AG08396 (cell line): ENCODE measurements at regions not wholly inside any gene's neighbourhood (a gene's known extent, or its start where the extent isn't known, plus 50 kb on each side); places are given as distances from the start of the nearest gene placed in this dataset.

ENCODE experiments used
- DNase-seq: peaks from one replicate; pipeline ENCODE4 v3.0.0; 2012; ENCODE audit warnings: low spot score, mixed read lengths

- no peak for DNase-seq
Measured at GRCh38 chr20:61014491-61014890, 237.6 kb upstream of the CDH4 start.

DNA sequence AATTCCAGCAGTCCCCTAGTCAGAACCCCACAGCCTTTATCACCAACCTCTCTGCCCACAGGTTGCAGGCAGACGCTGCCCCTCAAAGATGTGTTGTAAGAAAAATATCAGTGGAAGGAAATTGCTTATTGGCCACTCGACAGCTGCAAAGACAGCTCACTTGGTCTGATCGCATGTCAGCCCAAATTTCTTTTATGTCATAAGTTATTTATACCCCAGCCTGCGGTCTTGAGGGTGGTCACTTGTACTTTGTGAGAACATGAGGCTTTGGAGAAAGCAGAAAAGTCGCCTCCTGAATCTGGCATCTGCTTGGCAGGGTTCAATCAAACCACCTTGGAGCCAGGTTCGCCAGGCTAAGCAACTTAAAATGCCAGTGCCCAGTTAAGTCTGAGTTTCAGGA is 236.5 kb upstream of the CDH4 start:
- DNase-seq = no peak

- DNase-seq = no peak
Measured at GRCh38 chr20:61019322-61019721, 232.7 kb upstream of the CDH4 start.

DNA sequence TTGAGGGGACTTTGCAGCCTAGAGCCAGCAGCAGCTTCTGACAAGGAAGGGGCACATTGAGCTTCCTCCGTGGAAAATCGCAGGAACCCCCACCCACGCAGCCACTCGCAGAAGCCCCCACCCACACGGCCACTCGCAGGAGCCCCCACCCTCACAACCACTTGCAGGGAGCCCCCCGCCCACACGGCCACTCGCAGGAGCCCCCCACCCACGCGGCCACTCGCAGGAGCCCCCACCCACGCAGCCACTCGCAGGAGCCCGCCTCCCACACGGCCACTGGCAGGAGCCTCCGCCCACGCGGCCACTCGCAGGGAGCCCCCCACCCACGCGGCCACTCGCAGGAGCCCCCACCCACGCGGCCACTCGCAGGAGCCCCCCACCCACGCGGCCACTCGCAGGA is 228.4 kb upstream of the CDH4 start:
- no peak for DNase-seq

DNA sequence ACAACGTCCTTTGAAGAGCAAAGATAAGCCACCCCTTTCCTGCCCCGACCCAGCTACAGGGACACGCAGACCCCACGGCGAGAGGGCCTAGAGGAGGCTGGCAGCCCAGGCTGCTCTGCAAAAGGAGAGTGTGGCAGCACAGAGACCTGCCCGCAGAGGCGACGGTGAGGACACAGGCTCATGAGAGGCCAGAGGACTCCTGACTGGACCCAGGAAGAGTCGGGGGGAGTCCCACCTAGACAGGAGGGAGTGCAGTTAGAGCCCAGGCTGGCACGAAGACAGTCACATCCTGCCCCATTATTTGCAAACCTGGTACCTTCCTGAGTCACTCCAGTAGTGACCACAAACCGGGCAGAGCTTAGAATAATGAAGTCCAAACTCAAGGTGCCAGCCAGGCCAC is 227.7 kb upstream of the CDH4 start:
- DNase-seq = no peak

- DNase-seq = no peak
Measured at GRCh38 chr20:61025536-61025935, 226.5 kb upstream of the CDH4 start.

DNA sequence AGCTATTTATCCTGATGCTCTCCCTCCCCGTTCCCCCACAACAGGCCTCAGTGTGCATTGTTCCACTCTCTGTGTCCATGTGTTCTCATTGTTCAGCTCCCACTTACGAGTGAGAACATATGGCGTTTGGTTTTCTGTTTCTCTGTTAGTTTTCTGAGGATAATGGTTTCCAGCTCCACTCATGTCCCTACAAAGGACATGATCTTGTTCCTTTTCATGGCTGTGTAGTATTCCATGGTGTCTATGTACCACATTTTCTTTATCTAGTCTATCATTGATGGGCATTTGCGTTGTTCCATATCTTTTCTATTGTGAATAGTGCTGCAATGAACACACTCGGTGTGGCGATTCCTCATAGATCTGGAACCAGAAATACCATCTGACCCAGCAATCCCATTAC is 225.9 kb upstream of the CDH4 start:
- DNase-seq = no peak

GRCh38 chr20:61026731-61027130 is 225.3 kb upstream of the CDH4 start:
- DNase-seq = no peak

- DNase-seq = no peak
Measured at GRCh38 chr20:61027218-61027617, 224.8 kb upstream of the CDH4 start.

DNA sequence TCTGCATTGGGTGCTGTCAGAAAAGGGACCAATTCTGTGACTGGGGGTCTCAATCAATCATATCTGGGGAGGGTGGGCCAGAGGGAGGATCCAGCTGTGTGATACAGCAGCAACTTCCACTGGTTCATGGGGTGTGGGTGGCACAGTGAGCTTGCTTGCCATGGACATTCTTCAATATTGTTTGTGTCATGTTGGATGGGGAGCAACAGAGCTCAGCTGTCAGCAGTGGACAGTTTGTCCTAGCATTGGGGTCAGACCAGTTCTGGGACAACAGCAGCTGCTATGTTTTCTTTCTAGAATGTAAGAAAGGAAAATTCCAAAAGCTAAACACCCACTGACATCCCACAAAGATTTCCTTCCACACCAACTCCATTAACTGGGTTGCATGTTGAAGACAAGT is 221.9 kb upstream of the CDH4 start:
- no peak for DNase-seq

DNA sequence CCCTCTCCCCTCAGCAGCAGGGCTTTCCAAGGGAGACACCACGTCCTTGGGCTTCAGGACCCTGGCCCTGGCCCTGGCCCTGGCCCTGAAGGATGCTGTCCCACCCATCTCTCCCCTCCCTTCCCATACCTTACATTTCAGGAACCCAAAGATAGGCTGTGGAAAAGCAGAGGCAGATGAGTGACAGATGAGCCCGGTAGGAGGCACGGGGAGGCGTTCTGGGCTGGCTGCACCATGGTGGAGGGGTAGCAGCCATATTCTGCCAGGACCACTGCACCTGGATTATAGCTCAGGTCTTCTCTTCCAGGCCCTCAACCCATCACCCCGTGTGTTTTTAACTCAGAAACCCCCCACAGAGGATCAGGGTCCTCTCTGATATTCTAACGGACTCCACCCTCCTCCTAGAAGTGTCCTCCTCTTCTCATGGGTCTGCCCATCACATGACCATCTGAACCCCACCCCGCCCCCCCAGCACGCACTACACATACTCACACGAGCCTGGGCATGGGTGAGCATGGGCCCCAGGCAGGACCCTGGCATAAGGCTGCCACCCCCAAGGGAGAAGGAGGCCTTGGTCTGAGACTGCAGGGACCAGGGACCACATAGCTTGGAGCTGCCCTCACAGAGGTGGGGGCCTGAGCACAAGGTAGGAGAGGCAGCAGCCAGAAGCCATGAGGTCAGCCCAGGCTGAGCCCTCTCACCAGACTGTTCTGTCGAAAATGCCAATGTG is 220.8 kb upstream of the CDH4 start:
- DNase-seq = no peak

DNA sequence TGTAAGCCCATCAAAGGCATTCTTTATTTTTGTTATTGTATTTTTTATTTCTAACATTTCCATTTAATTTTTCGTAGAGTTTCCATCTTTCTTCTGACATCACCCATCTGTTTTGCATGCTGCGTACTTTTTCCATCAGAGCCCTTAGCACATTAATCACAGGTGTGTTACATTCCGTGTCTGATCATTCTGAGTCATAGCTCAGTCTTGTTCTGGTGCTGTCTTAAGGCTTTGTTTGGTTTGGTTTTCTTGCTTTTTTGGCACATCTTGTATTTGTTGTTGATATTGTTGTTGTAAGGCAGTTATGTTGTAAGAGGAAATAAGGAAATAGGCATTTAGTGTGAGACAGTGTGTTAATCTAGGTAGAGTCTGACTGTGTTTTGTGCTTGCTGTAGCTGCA is 214.6 kb upstream of the CDH4 start:
- no peak for DNase-seq

- DNase-seq = no peak
Measured at GRCh38 chr20:61041481-61041880, 210.6 kb upstream of the CDH4 start.

DNA sequence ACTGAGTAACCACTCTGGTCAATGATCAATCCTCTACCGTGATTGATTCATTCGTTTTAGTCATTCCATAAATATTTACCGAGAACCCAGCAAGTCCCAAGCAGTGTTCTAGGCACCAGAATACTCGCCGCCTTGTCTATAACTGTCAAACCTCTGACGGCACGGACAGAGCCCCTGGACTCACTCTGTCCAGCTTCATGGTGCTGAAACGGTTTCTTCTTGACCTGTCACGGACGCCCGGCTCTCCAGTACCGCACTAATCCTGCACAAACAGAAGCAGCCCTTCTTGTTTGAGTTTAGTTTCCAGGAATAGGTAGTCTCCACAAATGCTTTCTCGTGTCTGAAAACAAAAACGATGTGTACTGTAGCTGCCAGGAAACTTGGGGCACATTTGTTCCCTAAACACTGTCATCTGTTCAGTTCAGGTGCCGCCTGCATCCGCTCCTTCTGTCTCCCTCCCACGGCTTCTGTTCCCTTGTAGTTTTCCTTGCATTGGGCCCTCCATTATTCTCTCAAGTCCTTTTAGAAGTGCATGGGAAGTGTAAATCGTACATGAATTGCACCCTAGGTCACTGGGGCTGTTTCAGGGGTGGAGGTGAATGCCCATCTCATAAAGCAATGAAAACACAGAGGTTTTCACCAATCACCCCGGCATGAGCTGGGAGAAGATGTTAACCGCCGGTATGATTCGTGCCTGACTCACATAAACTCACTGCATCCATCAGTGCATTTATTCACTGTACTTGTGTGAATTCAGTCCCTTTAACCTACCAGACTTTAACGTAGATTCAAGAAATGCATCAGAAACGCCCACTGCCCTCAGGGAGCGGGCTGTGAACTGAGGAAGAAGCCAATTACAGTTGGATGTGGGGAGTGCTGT is 209.3 kb upstream of the CDH4 start:
- no peak for DNase-seq

DNA sequence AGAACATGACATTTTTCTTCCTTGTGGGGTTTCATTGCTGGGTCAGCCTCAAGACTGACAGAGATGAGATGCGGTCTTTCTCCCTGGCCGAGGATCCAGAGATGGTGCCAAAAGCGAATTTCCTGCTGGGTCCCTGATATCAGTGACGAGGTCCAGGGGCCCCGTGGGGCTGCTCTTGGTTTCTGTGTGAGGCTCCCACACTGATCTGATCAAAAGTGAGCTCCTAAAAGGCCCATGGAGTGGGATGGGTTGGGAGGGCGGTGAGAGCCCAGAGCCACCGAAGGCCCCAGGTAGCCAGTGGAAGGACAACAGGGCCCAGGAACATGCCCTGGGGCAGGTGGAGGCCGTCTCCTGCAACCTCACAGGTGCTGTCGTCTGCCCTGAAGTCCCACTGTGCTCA is 208.4 kb upstream of the CDH4 start:
- DNase-seq = no peak

DNA sequence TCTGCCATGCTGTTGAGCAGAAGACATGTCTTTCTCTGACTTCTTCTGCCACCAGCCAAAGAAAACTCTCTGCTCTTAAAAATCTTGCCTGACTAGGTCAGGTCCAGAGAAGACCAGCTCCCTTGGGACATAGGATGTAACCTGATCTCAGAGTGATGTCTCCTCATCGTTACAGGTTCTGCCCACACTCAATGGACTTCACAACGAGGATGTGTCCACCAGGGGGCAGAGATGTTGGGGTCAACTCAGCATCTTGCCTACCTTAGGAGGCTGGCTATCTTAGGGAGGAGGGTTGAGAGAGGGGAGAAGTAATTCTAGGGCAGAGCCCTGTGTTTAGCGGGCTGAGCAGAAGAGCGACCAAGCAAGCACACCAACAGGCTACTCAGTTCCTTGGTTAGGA is 207.6 kb upstream of the CDH4 start:
- no peak for DNase-seq

DNA sequence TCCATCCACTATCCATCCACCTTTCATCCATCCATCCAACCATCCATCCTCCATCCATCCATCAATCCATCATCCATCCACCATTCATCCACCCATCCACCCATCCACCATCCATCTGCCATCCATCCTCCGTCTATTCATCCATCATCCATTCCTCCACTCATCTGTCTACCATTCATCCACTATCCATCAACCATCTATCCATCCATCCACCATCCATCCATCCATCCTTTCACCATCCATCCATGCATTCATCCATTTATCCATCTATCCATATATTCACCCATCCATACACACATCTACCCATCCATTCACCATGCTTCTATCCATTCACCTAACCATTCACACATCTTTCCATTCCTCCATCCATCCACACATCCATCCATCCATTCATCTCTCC is 207.0 kb upstream of the CDH4 start:
- no peak for DNase-seq

DNA sequence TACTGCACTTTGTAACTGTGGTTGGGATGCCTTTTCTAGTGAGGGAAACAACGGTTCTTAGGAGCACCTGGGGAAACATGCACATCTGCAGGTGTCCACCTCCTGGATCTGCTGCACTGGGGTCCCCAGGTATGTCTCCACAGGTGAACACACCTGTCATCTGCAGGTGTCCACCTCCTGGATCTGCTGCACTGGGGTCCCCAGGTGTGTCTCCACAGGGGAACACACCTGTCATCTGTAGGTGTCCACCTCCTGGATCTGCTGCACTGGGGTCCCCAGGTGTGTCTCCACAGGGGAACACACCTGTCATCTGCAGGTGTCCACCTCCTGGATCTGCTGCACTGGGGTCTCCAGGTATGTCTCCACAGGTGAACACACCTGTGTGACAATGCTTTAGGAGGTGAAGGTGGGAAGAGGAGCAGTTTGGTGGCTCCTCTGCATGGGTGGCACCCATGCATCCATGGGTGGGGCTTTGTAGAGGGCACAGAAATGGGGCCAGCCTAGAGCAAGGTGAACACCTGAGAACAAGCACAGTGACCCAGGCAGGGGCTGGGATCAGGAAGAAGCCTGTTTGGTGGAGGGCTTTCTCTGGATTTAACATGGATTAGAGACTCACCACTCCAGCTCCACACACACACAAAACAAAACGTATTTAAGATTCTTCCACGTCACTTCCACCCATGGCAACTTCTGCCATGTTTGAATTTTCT is 206.0 kb upstream of the CDH4 start:
- DNase-seq = no peak

DNA sequence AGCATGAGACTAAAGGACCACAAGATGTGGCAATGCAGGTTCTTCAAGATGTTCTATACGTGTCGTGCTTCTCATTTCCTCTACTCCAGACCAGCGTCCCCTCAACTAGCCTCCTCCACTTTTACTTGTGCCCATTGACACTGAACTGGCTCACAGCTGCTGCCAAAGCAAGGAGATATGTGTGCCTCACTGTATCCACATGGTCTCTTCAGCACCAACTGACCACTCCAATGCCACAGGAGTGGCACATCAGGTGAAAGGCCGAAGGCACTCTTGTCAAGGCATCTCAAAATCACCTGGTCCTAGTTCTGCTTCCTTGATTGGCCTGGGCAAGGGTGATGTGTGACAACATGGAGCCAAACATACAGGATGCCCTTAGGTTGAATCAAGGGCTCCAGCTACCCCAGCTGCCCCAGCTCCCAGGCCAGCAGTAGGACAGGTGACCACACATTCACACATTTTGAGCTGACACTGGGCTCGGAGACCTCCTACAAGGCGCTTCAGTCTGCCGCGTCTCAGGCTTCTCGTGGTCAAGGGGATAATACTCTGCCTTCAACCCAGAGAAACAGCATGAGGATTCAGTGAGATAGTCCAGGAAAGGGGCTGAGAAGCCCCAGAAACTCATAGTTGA is 205.2 kb upstream of the CDH4 start:
- no peak for DNase-seq

- DNase-seq = no peak
Measured at GRCh38 chr20:61047515-61047914, 204.5 kb upstream of the CDH4 start.

DNA sequence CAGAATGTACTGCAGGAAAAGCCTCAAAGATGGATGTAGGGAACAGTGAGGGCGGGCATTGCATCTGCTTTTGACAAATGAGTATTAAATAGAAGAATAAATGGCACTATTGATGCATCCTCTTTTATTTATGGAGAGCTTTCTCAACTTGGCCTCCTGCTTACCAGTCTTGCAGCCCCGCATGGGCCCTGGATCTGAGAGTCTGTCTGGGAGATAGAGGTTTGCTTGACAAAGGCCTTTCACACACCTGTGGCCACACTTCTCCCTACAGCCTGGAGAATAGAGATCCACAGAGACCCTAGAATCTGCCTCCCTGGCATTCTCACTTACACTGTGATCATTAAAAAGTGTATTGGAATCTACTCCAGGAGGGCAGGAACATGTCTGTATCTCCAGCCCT is 203.8 kb upstream of the CDH4 start:
- DNase-seq = no peak

DNA sequence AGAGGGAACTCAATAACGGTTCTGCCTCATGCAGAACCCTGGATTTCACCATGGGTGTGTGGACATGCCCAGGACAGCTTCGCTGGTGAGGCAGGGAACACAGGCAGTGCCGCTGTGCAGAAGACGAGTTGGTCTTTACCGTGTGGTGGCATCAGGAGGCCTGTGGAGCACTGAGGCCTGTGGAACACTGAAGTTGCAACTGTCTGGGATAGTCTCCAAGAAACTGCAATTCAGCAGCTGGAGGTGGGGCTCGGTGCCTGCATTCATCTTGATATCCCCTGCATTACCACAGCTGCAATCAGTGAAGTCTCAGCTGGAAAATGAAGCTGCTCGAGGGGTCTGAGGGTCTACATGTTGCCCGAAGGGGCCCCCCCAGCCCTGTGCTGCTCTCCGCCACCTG is 202.4 kb upstream of the CDH4 start:
- DNase-seq = no peak
